K562 (cell line): ENCODE measurements at regions not wholly inside any gene's neighbourhood (a gene's known extent, or its start where the extent isn't known, plus 50 kb on each side); places are given as distances from the start of the nearest gene placed in this dataset.

ENCODE experiments used
- ATAC-seq: fragments of 200-7000 bp; cut with Tn5 transposase; 3 replicates; pipeline ENCODE4 v1.9.1; 2020; ENCODE audit warnings: moderate library complexity
- BruUV-seq: library from RNA; stranded (reverse); fragments of 400-500 nt; replicated peaks from 2 replicates; lab custom pipeline; 2021; lab: Mats Ljungman, UMichigan
- CTCF ChIA-PET: fragments of 300-600 bp; formaldehyde crosslinking; extraction: SDS; loops from one replicate; lab custom pipeline; 2021; ENCODE audit warnings: low intra/inter-chr PET ratio; lab: Yijun Ruan, JAX
- POLR2A ChIA-PET: fragments of 300-600, 350-650 bp; sonication (Branson Sonifier 250); formaldehyde crosslinking; extraction: SDS; loops from one replicate; lab custom pipeline; 2021; ENCODE audit warnings: antibody characterized with exemption, inconsistent platforms; lab: Yijun Ruan, JAX
- DNase-seq, 4 experiments: peaks; one replicate each; pipeline versions ENCODE4 v3.0.0 to v3.0.0-alpha.2; 2011 to 2018; ENCODE audit warnings: low spot score in 3 of 4, mixed read lengths in 3 of 4; ENCODE audit errors: extremely low read depth in 1 of 4
- FAIRE-seq: peaks from 2 replicates; lab custom pipeline; 2011; peaks lifted over from hg19 to GRCh38; lab: Jason Lieb, UNC
- H2AFZ ChIP-seq: 2 replicates; pipeline ENCODE4 v1.6.0; 2011; ENCODE audit warnings: low read depth, low read length, control low read depth, inconsistent platforms
- H3K27ac ChIP-seq: fragments of 200-600 bp; 3 replicates; pipeline ENCODE4 v1.8.0; 2011; ENCODE audit warnings: low read depth, mild to moderate bottlenecking, control low read depth, inconsistent platforms, low read length, moderate library complexity, mixed read lengths; ENCODE audit errors: extremely low read depth
- H3K27me3 ChIP-seq, 2 experiments: fragments of 300-600 bp in 1 of 2; 2 replicates in 1 of 2; 3 replicates in 1 of 2; pipeline versions ENCODE4 v1.6.0 to v1.8.0; 2011; ENCODE audit warnings: inconsistent platforms in 2 of 2, low read length in 2 of 2, mild to moderate bottlenecking in 1 of 2, mixed read lengths in 1 of 2, moderate library complexity in 1 of 2; ENCODE audit not compliant: control insufficient read depth in 2 of 2, insufficient read depth in 2 of 2
- H3K36me3 ChIP-seq: fragments of 300-600 bp; 3 replicates; pipeline ENCODE4 v1.8.0; 2011; ENCODE audit warnings: mild to moderate bottlenecking, low read length, inconsistent platforms; ENCODE audit not compliant: control insufficient read depth, insufficient read depth
- H3K4me1 ChIP-seq, 2 experiments: fragments of 200-600 bp in 1 of 2; replicated peaks in 1 of 2; 2 replicates in 1 of 2; 3 replicates in 1 of 2; pipeline versions ENCODE4 v1.5.1 to v1.8.0; 2011; ENCODE audit warnings: inconsistent platforms in 2 of 2, low read length in 2 of 2, mild to moderate bottlenecking in 1 of 2, mixed read lengths in 1 of 2, moderate library complexity in 1 of 2; ENCODE audit not compliant: control insufficient read depth in 2 of 2, insufficient read depth in 2 of 2
- H3K4me2 ChIP-seq: 2 replicates; pipeline ENCODE4 v1.6.1; 2011; ENCODE audit warnings: low read length, control low read depth, inconsistent platforms, mixed read lengths; ENCODE audit not compliant: insufficient read depth
- H3K4me3 ChIP-seq: fragments of 200-600 bp; sonication (generic), shearing (Covaris generic); 2 replicates; pipeline ENCODE4 v1.5.1; 2016; ENCODE audit warnings: control low read depth, inconsistent platforms
- H3K79me2 ChIP-seq: fragments of 200-600 bp; 3 replicates; pipeline ENCODE4 v1.8.0; 2011; ENCODE audit warnings: low read length, inconsistent platforms; ENCODE audit not compliant: control insufficient read depth, insufficient read depth
- H3K9ac ChIP-seq, 2 experiments: 2 replicates each; pipeline versions ENCODE4 v1.6.0 to v1.6.1; 2011; ENCODE audit warnings: low read depth in 2 of 2, low read length in 2 of 2, control low read depth in 1 of 2, inconsistent platforms in 1 of 2, mild to moderate bottlenecking in 1 of 2, mixed read lengths in 1 of 2; ENCODE audit not compliant: insufficient read depth in 1 of 2
- H3K9me1 ChIP-seq: one replicate; pipeline ENCODE4 v1.6.0; 2011; ENCODE audit warnings: inconsistent platforms, mild to moderate bottlenecking, low read length, moderate library complexity; ENCODE audit not compliant: control insufficient read depth, insufficient read depth
- H3K9me3 ChIP-seq: replicated peaks from 2 replicates; pipeline ENCODE4 v1.5.1; 2011; ENCODE audit warnings: low read depth, low read length, inconsistent platforms; ENCODE audit not compliant: control insufficient read depth, insufficient read depth
- H4K20me1 ChIP-seq: replicated peaks from 2 replicates; pipeline ENCODE4 v1.6.1; 2011; ENCODE audit warnings: low read length, inconsistent platforms, mixed read lengths; ENCODE audit not compliant: control insufficient read depth, insufficient read depth
- COPS2 ChIP-seq: fragments of 450-650 bp; conservative IDR thresholded peaks from 2 replicates; pipeline ENCODE4 v1.6.1; 2016; ENCODE audit warnings: mild to moderate bottlenecking, moderate library complexity
- MEIS2 ChIP-seq: fragments of 450-650 bp; IDR thresholded peaks from 2 replicates; pipeline ENCODE4 v1.6.1; 2014; ENCODE audit warnings: mild to moderate bottlenecking; ENCODE audit not compliant: partially characterized antibody
- NFYB ChIP-seq: IDR thresholded peaks from 2 replicates; pipeline ENCODE4 v1.6.1; 2011; ENCODE audit warnings: mild to moderate bottlenecking, moderate library complexity; ENCODE audit not compliant: insufficient read length; ENCODE audit errors: extremely low read depth
- PHF8 ChIP-seq: fragments of 200-600 bp; sonication (generic); IDR thresholded peaks from 2 replicates; pipeline ENCODE4 v1.6.1; 2012; ENCODE audit warnings: mixed run types, mild to moderate bottlenecking, inconsistent platforms, low read length, moderate library complexity, borderline replicate concordance
- PREB ChIP-seq: sonication (generic); formaldehyde crosslinking; IDR thresholded peaks from 2 replicates; pipeline ENCODE4 v1.8.1; 2023; ENCODE audit warnings: mild to moderate bottlenecking, missing genetic modification reagents
- TRIM25 ChIP-seq: fragments of 450-650 bp; IDR thresholded peaks from 2 replicates; pipeline ENCODE4 v1.7.0; 2016; ENCODE audit warnings: borderline replicate concordance
- ZNF174 ChIP-seq: fragments of 250-450 bp; sonication (Bioruptor Pico); IDR thresholded peaks from 2 replicates; pipeline ENCODE4 v1.4.0; 2020; ENCODE audit warnings: mild to moderate bottlenecking
- ZNF282 ChIP-seq: sonication (generic); formaldehyde crosslinking; IDR thresholded peaks from 2 replicates; pipeline ENCODE4 v1.8.1; 2023; ENCODE audit warnings: missing genetic modification reagents
- ZNF3 ChIP-seq: fragments of 250-450 bp; sonication (Bioruptor Pico); IDR thresholded peaks from 2 replicates; pipeline ENCODE4 v1.5.0; 2021; ENCODE audit warnings: mild to moderate bottlenecking, moderate library complexity
- ZNF780A ChIP-seq: fragments of 250-450 bp; sonication (Bioruptor Pico); IDR thresholded peaks from 2 replicates; pipeline ENCODE4 v1.5.0; 2021; ENCODE audit warnings: mild to moderate bottlenecking
- WGBS: fragments of 100-300 bp; shearing (Covaris generic); methylation state at CpG from one replicate; pipeline ENCODE4 v1.1.6; 2016; ENCODE audit warnings: low coverage, mixed read lengths; ENCODE audit not compliant: insufficient coverage; ENCODE audit errors: missing lambda C conversion rate; 5-methylcytosine and 5-hydroxymethylcytosine counted together
- in situ Hi-C: fragments of 300-500 bp; cut with MboI; formaldehyde crosslinking; loops from 4 replicates; pipeline ENCODE4 v1.15.0; 2018; ENCODE audit warnings: inconsistent platforms, mixed read lengths
- intact Hi-C: fragments of 100-400 bp; cut with micrococcal nuclease; formaldehyde crosslinking; loops from 2 replicates; pipeline ENCODE4 v1.14.2; 2022
- TF ChIP-seq, protein P1 (sequence below): sonication (generic); formaldehyde crosslinking; IDR thresholded peaks from 2 replicates; pipeline ENCODE4 v1.8.1; 2022; ENCODE audit warnings: missing genetic modification reagents
- TF ChIP-seq, protein P2 (sequence below): fragments of 450-650 bp; IDR thresholded peaks from 2 replicates; pipeline ENCODE4 v1.6.1; 2016; ENCODE audit warnings: antibody characterized with exemption
- TF ChIP-seq, protein P3 (sequence below): fragments of 450-650 bp; IDR thresholded peaks from 2 replicates; pipeline ENCODE4 v1.6.1; 2016

DNA sequence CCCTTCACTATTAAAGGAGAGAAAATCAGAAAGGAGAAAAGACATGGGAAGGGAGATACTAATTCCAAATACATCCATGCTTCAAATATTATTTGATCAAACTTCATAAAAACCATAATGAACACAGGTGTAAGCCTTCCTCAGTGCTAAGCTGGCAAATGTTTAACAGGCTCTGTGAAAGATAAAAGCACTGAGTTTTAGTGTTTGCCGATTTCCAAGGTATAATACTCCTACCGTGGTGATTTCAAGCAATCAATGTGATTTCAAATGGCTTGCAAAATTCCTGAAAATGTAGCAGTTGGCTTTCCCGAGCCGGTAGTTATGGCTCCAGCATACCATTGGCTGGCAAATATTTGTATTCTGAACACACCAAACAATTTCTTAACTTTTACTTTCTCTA is 732.3 kb upstream of the GOLIM4 start (continued):
- no peak for TF ChIP-seq COPS2

- in situ Hi-C loops, result no loop called here
- POLR2A ChIA-PET, result no interaction called here
- no peaks in the 10 kb centered on the region for H3K9me3 ChIP-seq
- 0% methylated on average over 2 of the region's 2 CpGs for WGBS
- no peaks in the 10 kb centered on the region for H3K4me1 ChIP-seq
- no peak overlapping the region for H3K27ac ChIP-seq
- H3K79me2 ChIP-seq, result no peaks in the 10 kb centered on the region
- no peaks in the 10 kb centered on the region for H3K27me3 ChIP-seq
- no peak overlapping the region for H3K9ac ChIP-seq
- CTCF ChIA-PET, result no interaction called here
- H4K20me1 ChIP-seq, result no peaks in the 10 kb centered on the region
- FAIRE-seq (no peak), DNase-seq (no peak), ATAC-seq (no peak)
- H3K9me1 ChIP-seq, result no peaks in the 10 kb centered on the region
- no peak overlapping the region for H2AFZ ChIP-seq
- BruUV-seq, result no TSS peak
- TF ChIP-seq ZNF174 (CRISPR knock-in tag) (no peak), TRIM25 (no peak), MEIS2 (no peak), ZNF3 (CRISPR knock-in tag) (no peak), ZNF282 (no peak), ZNF780A (CRISPR knock-in tag) (no peak), PREB (CRISPR knock-in tag) (no peak), PHF8 (no peak), NFYB (no peak)
- TF ChIP-seq, protein P1, sequence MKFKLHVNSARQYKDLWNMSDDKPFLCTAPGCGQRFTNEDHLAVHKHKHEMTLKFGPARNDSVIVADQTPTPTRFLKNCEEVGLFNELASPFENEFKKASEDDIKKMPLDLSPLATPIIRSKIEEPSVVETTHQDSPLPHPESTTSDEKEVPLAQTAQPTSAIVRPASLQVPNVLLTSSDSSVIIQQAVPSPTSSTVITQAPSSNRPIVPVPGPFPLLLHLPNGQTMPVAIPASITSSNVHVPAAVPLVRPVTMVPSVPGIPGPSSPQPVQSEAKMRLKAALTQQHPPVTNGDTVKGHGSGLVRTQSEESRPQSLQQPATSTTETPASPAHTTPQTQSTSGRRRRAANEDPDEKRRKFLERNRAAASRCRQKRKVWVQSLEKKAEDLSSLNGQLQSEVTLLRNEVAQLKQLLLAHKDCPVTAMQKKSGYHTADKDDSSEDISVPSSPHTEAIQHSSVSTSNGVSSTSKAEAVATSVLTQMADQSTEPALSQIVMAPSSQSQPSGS (CRISPR knock-in tag), result no peak
- TF ChIP-seq, protein P2, sequence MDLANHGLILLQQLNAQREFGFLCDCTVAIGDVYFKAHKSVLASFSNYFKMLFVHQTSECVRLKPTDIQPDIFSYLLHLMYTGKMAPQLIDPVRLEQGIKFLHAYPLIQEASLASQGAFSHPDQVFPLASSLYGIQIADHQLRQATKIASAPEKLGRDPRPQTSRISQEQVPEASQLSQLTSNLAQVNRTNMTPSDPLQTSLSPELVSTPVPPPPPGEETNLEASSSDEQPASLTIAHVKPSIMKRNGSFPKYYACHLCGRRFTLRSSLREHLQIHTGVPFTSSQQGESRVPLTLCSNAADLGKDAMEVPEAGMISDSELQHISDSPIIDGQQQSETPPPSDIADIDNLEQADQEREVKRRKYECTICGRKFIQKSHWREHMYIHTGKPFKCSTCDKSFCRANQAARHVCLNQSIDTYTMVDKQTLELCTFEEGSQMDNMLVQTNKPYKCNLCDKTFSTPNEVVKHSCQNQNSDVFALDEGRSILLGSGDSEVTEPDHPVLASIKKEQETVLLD, result no peak
- TF ChIP-seq, protein P3, sequence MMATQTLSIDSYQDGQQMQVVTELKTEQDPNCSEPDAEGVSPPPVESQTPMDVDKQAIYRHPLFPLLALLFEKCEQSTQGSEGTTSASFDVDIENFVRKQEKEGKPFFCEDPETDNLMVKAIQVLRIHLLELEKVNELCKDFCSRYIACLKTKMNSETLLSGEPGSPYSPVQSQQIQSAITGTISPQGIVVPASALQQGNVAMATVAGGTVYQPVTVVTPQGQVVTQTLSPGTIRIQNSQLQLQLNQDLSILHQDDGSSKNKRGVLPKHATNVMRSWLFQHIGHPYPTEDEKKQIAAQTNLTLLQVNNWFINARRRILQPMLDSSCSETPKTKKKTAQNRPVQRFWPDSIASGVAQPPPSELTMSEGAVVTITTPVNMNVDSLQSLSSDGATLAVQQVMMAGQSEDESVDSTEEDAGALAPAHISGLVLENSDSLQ, result no peak
- intact Hi-C loops, result no loop called here
- H3K36me3 ChIP-seq, result no peaks in the 10 kb centered on the region
- H3K4me3 ChIP-seq, result no peak overlapping the region
- H3K4me2 ChIP-seq, result no peak overlapping the region
Measured at GRCh38 chr3:168824107-168824506, 728.4 kb upstream of the GOLIM4 start.
